Gastroesophageal sphincter (tissue), 4 donors: ENCODE measurements at regions not wholly inside any gene's neighbourhood (a gene's known extent, or its start where the extent isn't known, plus 50 kb on each side); places are given as distances from the start of the nearest gene placed in this dataset.

ENCODE experiments used
- ATAC-seq: fragments of 150-250 bp; one replicate; pipeline ENCODE4 v1.9.1; 2016; ENCODE audit warnings: mild to moderate bottlenecking, moderate library complexity
- H3K27ac ChIP-seq, 4 donors: fragments of 200-600 bp; sonication (generic) in 3 of 4; 1 replicate in 3 of 4; 2 replicates in 1 of 4; pipeline ENCODE4 v1.5.1; 2016 to 2019
- H3K27me3 ChIP-seq: fragments of 200-600 bp; sonication (generic); one replicate; pipeline ENCODE4 v1.5.1; 2019
- H3K36me3 ChIP-seq, 2 donors: fragments of 200-600 bp; sonication (generic); one replicate each; pipeline ENCODE4 v1.5.1; 2019; ENCODE audit warnings: control low read depth in 1 of 2
- H3K4me1 ChIP-seq, 3 donors: fragments of 200-600 bp; sonication (generic); 1 replicate in 2 of 3; 2 replicates in 1 of 3; pipeline ENCODE4 v1.5.1; 2016 to 2019; ENCODE audit warnings: control low read depth in 2 of 3
- H3K4me3 ChIP-seq, 2 donors: fragments of 200-600 bp; sonication (generic); one replicate each; pipeline ENCODE4 v1.5.1; 2019; ENCODE audit warnings: mild to moderate bottlenecking in 1 of 2, moderate library complexity in 1 of 2
- H3K9me3 ChIP-seq, 3 donors: fragments of 200-600 bp; sonication (generic); one replicate each; pipeline ENCODE4 v1.5.1; 2017 to 2019; ENCODE audit warnings: control low read depth in 2 of 3
- CTCF ChIP-seq, 4 experiments: fragments of 200-600 bp in 2 of 4; fragments of 450-650 bp in 2 of 4; sonication (generic) in 1 of 4; IDR thresholded peaks; one replicate each; pipeline ENCODE4 v1.5.1; 2017 to 2019; ENCODE audit warnings: antibody characterized with exemption in 4 of 4, mild to moderate bottlenecking in 2 of 4, moderate library complexity in 2 of 4
- EP300 ChIP-seq: sonication (generic); formaldehyde crosslinking; IDR thresholded peaks from one replicate; pipeline ENCODE4 v1.6.1; 2017; ENCODE audit warnings: antibody characterized with exemption, mild to moderate bottlenecking
- POLR2A ChIP-seq, 2 donors: fragments of 450-650 bp; IDR thresholded peaks; one replicate each; pipeline ENCODE4 v1.6.1; 2017; ENCODE audit warnings: antibody characterized with exemption in 2 of 2, mild to moderate bottlenecking in 2 of 2, moderate library complexity in 1 of 2
- POLR2AphosphoS5 ChIP-seq: sonication (generic); formaldehyde crosslinking; IDR thresholded peaks from one replicate; pipeline ENCODE4 v1.6.1; 2017; ENCODE audit warnings: antibody characterized with exemption
- WGBS, 2 donors: methylation state at CpG; one replicate each; pipeline ENCODE4 v1.1.5; 2018; ENCODE audit warnings: low coverage in 1 of 2; 5-methylcytosine and 5-hydroxymethylcytosine counted together

- peaks cover 0 to 16% (median 0%) of the 10 kb centered on the region in 3 donors for H3K4me1 ChIP-seq
- 85 to 97% methylated on average over 4 of the region's 4 CpGs for WGBS, 2 donors
- ATAC-seq = no peak
These were observed 60.6 kb upstream of the ANK3 start for GRCh38 chr10:60450291-60450690.

GRCh38 chr10:60448246-60448645 lies 58.6 kb upstream of the ANK3 start:
- no peaks in the 10 kb centered on the region for H3K27me3 ChIP-seq
- 86 to 88% methylated on average over 3 of the region's 3 CpGs for WGBS, 2 donors
- no peaks in the 10 kb centered on the region for H3K36me3 ChIP-seq
- H3K4me1 ChIP-seq = peaks cover 0 to 18% (median 0%) of the 10 kb centered on the region in 3 donors
- no peak overlapping the region for H3K27ac ChIP-seq
- no peak for ATAC-seq
- H3K4me3 ChIP-seq = no peak overlapping the region
- TF ChIP-seq POLR2AphosphoS5 (no peak), EP300 (no peak), POLR2A (IDR thresholded peaks at IDR 0.05) (no peak), CTCF (IDR thresholded peaks at IDR 0.05) (no peak)
- H3K9me3 ChIP-seq = no peaks in the 10 kb centered on the region

More at GRCh38 chr10:60450291-60450690, 60.6 kb upstream of the ANK3 start:
- TF ChIP-seq CTCF (IDR thresholded peaks at IDR 0.05) (no peak), EP300 (no peak), POLR2A (IDR thresholded peaks at IDR 0.05) (no peak), POLR2AphosphoS5 (no peak)
- no peak overlapping the region for H3K27ac ChIP-seq
- no peaks in the 10 kb centered on the region for H3K9me3 ChIP-seq
- no peak overlapping the region for H3K4me3 ChIP-seq
- H3K36me3 ChIP-seq = no peaks in the 10 kb centered on the region
- H3K27me3 ChIP-seq = no peaks in the 10 kb centered on the region

- 52 to 70% methylated on average over 3 of the region's 3 CpGs for whole genome bisulfite sequencing, 2 donors
- no peaks in the 10 kb centered on the region for H3K9me3 ChIP-seq
- H3K4me3 ChIP-seq = no peak overlapping the region
- H3K4me1 ChIP-seq = peaks cover 0 to 18% (median 0%) of the 10 kb centered on the region in 3 donors
- no peak for TF ChIP-seq EP300
- no peak for TF ChIP-seq POLR2A (IDR thresholded peaks at IDR 0.05)
- no peak for TF ChIP-seq POLR2AphosphoS5
- TF ChIP-seq CTCF (IDR thresholded peaks at IDR 0.05) = no peak
- ATAC-seq = no peak
- no peak overlapping the region for H3K27ac ChIP-seq
- H3K27me3 ChIP-seq = no peaks in the 10 kb centered on the region
- H3K36me3 ChIP-seq = no peaks in the 10 kb centered on the region
These were observed 57.2 kb upstream of the ANK3 start for GRCh38 chr10:60446851-60447250.

GRCh38 chr10:60446070-60446833 lies 56.6 kb upstream of the ANK3 start:
- H3K4me1 ChIP-seq = peaks cover 0 to 18% (median 0%) of the 10 kb centered on the region in 3 donors
- H3K27ac ChIP-seq = no peak overlapping the region
- no peak for ATAC-seq

More at GRCh38 chr10:60446070-60446833, 56.6 kb upstream of the ANK3 start:
- Histone ChIP-seq H3K27me3 (no peaks in the 10 kb centered on the region), H3K9me3 (no peaks in the 10 kb centered on the region), H3K36me3 (no peaks in the 10 kb centered on the region), H3K4me3 (no peak overlapping the region)
- no peak for TF ChIP-seq EP300
- no peak for TF ChIP-seq CTCF (IDR thresholded peaks at IDR 0.05)
- no peak for TF ChIP-seq POLR2AphosphoS5
- TF ChIP-seq POLR2A (IDR thresholded peaks at IDR 0.05) = no peak
- whole genome bisulfite sequencing, 2 donors = 65 to 66% methylated on average over 5 of the region's 5 CpGs
